GM12864 (cell line): ENCODE measurements at regions not wholly inside any gene's neighbourhood (a gene's known extent, or its start where the extent isn't known, plus 50 kb on each side); places are given as distances from the start of the nearest gene placed in this dataset.

Experiments
- DNase-seq: peaks from one replicate; pipeline ENCODE4 v3.0.0-alpha.2; 2011; ENCODE audit warnings: low read depth
- H3K4me3 ChIP-seq: 2 replicates; pipeline ENCODE4 v1.5.1; 2011; ENCODE audit warnings: mild to moderate bottlenecking, low read depth, low read length, control low read depth
- TF ChIP-seq, protein P1 (sequence below): IDR thresholded peaks from 2 replicates; pipeline ENCODE4 v1.5.1; 2011; ENCODE audit warnings: low read depth, mild to moderate bottlenecking, moderate library complexity, low read length, control low read depth, inconsistent platforms; ENCODE audit errors: missing control alignments

DNA sequence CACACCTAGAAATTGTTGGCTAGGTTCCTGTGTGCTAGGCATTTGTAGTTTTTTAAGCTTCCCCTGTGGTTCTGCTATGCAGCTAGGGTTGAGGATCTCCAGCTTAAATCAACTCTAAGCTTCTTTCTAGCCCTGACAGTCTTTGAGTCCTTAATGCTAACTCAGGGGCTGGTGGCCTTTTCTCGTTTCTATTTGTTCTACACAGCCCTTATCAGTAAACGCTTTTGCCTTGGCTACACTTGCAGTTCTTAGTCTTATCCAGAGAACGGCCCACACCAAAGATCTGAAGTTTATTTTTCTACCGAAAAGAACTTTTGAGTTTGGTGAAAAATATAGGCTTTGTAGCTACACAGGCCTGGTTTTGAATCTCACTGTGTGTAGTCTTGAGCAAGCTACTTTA, 212.0 kb downstream of the DHX15 start:
- TF ChIP-seq, protein P1, sequence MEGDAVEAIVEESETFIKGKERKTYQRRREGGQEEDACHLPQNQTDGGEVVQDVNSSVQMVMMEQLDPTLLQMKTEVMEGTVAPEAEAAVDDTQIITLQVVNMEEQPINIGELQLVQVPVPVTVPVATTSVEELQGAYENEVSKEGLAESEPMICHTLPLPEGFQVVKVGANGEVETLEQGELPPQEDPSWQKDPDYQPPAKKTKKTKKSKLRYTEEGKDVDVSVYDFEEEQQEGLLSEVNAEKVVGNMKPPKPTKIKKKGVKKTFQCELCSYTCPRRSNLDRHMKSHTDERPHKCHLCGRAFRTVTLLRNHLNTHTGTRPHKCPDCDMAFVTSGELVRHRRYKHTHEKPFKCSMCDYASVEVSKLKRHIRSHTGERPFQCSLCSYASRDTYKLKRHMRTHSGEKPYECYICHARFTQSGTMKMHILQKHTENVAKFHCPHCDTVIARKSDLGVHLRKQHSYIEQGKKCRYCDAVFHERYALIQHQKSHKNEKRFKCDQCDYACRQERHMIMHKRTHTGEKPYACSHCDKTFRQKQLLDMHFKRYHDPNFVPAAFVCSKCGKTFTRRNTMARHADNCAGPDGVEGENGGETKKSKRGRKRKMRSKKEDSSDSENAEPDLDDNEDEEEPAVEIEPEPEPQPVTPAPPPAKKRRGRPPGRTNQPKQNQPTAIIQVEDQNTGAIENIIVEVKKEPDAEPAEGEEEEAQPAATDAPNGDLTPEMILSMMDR, result no peak
- no peak overlapping the region for H3K4me3 ChIP-seq
- DNase-seq, result no peak

DNA sequence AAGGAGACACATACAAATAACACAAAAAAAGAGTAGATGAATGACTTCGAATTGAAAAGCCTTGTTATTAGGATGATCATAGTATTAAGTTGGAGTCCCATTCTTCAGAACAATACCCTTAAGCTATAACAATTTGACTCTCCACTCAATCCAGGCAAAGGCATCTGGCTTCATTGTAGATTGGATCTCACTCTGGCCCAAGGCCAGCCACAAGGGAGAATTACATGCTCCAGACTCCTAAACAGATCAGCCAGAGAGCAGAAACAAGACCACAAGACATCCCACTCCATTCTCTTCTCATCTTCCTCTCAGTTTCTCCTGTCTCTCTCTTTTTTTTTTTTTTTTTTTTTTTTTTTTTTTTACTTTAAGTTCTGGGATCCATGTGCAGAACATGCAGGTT, 213.9 kb downstream of the DHX15 start:
- TF ChIP-seq, protein P1, result no peak
- no peak overlapping the region for H3K4me3 ChIP-seq
- no peak for DNase-seq

DNA sequence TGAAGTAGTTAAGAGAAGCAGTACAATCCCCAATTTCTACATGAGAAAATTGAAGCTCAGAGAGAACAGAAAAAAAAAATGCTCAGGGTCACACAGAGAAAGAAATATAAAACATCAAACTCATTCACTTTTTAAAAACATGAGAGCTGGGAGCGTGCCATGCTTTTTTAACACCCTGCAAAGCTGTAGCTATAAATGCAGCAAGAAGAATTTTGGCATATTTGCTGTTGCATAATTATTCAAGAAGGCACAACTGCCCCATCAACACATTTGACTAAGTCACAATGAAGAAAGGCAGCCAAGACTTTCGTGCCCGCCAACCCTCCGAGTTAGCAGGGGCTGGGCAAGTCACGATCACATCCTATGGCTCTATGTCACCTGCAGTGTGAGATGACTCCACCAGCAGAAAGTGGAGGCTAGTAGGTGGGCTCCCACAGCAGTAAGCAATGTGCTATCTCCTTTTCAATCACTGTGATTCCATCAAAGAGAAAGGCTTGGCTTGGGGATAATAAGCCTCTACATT, 214.8 kb downstream of the DHX15 start:
- TF ChIP-seq, protein P1, result no peak
- DNase-seq, result no peak
- no peak overlapping the region for H3K4me3 ChIP-seq

DNA sequence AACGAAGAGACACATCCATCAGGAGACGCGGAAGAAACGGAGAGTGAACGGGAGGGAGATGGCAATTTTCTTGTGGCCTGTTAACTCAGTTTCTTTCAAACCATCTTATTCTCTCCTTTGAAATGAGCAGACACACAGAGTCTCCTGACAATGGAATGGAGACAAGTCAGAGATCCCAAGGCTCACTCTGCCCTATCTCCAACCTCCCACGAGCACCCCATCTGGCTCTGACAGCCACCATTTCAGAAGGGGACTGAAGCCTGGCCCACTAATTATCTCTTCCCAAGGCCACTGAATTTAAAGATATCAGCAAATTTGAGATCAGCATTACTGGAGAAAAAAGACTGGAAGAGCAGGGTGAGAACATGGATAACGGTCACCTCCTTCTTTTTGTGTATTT, 215.6 kb downstream of the DHX15 start:
- DNase-seq, result no peak
- TF ChIP-seq, protein P1, result no peak
- no peak overlapping the region for H3K4me3 ChIP-seq

DNA sequence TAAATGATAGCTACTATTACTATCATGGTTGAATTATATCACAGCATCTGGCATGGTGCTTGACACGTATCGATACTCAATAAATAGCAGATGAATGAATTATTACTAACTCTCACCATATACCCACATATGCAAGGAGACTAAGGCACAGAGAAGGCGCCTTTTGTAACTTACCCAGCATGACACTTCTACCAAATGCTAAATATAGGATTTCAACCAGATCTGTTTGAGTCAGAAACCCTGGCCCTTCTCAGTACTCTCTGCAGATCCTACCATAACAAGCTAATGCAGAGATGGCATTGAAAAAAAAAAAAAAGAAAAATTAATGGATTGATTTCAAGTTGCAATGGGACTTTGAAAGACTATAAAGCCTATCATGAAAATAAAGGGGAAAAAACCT, 219.5 kb downstream of the DHX15 start:
- no peak for DNase-seq
- TF ChIP-seq, protein P1, result no peak

DNA sequence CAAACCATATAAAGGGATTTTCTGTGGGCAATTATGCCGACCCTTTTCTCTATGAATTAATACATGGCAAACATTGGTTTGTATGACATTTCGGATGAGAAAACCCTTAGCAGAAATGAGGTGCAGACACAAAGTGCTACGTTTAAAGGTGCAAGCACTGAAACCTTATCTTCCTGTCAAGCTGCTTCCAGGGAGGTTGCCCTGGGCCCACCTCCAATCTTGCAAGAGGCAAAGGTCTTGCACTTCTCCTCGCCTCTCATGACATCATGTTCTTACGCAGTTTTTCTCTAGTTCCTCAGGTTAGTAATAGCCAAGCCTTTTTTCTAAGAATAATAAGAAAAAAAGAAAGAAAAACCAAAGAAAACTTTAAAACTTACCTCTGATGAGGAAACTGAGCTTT, 220.1 kb downstream of the DHX15 start:
- DNase-seq, result no peak
- no peak overlapping the region for H3K4me3 ChIP-seq
- TF ChIP-seq, protein P1, result no peak

More for the DNA sequence above, 219.5 kb downstream of the DHX15 start:
- H3K4me3 ChIP-seq, result no peak overlapping the region

DNA sequence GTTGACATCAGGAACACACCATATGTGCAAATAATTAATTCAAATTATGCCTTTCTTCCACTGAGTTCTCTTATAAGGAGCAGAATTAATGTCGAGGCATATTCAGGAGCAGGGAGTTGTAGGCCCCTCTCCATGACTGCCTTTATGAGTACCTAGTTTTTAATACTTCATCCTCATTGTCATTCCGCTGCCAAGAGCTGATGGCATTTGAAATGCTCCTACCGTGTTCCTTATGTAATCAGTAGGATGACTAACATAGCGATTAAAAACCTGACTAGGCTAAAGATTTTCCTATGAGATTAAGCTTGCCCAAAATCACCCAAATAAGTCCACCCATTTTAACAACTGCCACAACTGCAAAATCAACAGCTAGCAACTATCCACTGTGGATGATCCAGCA, 220.6 kb downstream of the DHX15 start:
- H3K4me3 ChIP-seq, result no peak overlapping the region
- TF ChIP-seq, protein P1, result no peak
- no peak for DNase-seq
